Gastrocnemius medialis (tissue), 4 donors: ENCODE measurements at regions not wholly inside any gene's neighbourhood (a gene's known extent, or its start where the extent isn't known, plus 50 kb on each side); places are given as distances from the start of the nearest gene placed in this dataset.

Experiments
- POLR2A ChIP-seq, 2 donors: fragments of 450-650 bp; IDR thresholded peaks; one replicate each; pipeline ENCODE4 v1.6.1; 2017; ENCODE audit warnings: antibody characterized with exemption in 2 of 2, mild to moderate bottlenecking in 2 of 2, moderate library complexity in 2 of 2
- TF ChIP-seq, protein P1 (sequence below), 5 experiments: fragments of 450-650 bp in 3 of 5; fragments of 200-600 bp in 2 of 5; sonication (generic) in 2 of 5; IDR thresholded peaks in 4 of 5; conservative IDR thresholded peaks in 1 of 5; 1 replicate in 4 of 5; 2 replicates in 1 of 5; pipeline ENCODE4 v1.5.1; 2016 to 2019; ENCODE audit warnings: antibody characterized with exemption in 5 of 5, mild to moderate bottlenecking in 3 of 5, moderate library complexity in 3 of 5

DNA sequence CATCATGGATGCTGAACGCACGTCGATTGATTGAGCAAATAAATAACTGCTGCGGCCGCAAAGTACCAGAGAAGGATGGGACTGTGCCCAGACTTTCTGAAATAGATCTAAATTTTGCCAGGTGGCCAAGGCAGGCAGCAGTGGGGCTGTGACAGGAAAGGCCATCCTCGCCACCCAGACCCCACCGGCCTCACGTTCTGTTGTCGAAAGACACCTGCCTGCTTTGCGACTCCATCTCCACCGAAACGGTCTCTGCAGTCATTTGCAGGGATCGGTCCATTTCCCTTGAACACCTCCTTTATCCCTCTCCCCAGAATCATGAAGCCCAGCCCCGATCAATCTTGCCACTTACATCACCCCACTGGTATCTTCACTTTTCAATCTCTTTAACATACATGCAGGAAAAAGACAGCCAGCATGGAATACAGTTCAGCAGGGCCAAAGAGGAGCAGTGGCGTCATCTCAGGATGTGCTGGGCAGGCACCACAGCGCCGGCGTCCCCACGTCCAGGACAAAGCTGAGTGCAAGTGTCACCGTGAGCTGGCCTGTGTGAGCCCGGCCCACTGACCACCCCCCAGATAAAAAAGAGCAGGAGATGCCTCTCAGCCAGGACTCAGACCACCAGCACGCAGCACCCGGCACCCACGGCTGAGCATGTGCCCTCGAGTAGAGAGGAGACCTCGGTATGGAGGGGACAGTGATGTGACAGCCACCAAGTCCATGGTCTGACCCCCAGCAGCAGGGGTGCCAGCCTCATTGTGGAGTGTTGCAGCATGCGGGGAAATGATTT, 610.3 kb downstream of the TBC1D22A start:
- TF ChIP-seq, protein P1, sequence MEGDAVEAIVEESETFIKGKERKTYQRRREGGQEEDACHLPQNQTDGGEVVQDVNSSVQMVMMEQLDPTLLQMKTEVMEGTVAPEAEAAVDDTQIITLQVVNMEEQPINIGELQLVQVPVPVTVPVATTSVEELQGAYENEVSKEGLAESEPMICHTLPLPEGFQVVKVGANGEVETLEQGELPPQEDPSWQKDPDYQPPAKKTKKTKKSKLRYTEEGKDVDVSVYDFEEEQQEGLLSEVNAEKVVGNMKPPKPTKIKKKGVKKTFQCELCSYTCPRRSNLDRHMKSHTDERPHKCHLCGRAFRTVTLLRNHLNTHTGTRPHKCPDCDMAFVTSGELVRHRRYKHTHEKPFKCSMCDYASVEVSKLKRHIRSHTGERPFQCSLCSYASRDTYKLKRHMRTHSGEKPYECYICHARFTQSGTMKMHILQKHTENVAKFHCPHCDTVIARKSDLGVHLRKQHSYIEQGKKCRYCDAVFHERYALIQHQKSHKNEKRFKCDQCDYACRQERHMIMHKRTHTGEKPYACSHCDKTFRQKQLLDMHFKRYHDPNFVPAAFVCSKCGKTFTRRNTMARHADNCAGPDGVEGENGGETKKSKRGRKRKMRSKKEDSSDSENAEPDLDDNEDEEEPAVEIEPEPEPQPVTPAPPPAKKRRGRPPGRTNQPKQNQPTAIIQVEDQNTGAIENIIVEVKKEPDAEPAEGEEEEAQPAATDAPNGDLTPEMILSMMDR (IDR thresholded peaks at IDR 0.05 in 4 of 5, conservative IDR thresholded peaks at IDR 0.05 in 1 of 5) = no peak
- no peak for TF ChIP-seq POLR2A (IDR thresholded peaks at IDR 0.05)
